ENCODE measurements at regions not wholly inside any gene's neighbourhood (a gene's known extent, or its start where the extent isn't known, plus 50 kb on each side); places are given as distances from the start of the nearest gene placed in this dataset.

- TF ChIP-seq CTCF (IDR thresholded peaks at IDR 0.05) (no peak), POLR2A (IDR thresholded peaks at IDR 0.05) (no peak)
Observed at GRCh38 chr2:151166410-151166809, 95.3 kb downstream of the RBM43 start.
